Activated CD4-positive, alpha-beta T cell treated with anti-CD3 and anti-CD28 coated beads for 24 hours (primary cell): ENCODE measurements at regions not wholly inside any gene's neighbourhood (a gene's known extent, or its start where the extent isn't known, plus 50 kb on each side); places are given as distances from the start of the nearest gene placed in this dataset.
"Not testable (repeated sequence)": the region's sequence is repeated elsewhere in the genome, so short reads cannot be mapped to it uniquely, and the experiment has no call there.

ENCODE experiments used
- DNase-seq, 2 donors: peaks; one replicate each; pipeline ENCODE4 v3.0.0-alpha.2; 2020; ENCODE audit warnings: low read depth in 2 of 2

DNA sequence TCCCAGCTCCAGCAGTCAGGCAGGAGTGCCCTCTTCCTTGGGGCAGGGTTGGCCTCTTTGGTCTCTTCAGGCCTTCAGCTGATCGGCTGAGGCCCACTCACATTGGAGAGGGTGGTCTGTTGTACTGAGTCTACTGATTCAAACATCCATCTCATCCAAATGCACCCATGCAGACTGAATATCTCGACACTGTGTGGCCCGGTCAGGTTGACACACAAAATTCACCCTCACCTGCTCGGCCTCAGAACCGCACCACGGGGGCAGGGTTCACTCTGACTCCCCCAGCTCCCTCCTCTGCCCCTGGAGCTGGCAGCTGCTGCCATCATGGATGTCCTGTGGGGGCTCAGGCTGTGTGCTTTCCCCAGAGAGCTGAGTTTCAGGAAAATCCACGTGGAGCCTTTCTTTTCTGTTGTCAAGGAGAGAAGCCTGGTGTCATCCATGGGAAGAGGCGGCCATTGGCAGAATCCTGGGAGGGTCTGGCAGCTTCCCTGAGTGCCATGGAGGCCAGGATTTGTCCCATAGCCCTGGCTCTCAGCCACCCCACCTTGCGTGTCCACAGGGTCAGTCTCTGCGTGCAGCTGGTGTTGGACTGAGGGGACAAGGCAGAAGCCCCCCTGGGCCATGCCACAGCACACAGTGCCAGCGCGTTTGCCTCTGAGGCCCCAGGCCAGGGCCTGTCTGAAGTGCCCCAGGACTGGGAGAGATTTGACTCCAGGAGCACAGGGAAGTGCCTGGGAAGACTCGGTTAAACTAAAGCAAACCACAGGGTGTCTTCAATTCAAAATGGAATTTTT is 114.1 kb downstream of the ERMARD start:
- no peak for DNase-seq

DNA sequence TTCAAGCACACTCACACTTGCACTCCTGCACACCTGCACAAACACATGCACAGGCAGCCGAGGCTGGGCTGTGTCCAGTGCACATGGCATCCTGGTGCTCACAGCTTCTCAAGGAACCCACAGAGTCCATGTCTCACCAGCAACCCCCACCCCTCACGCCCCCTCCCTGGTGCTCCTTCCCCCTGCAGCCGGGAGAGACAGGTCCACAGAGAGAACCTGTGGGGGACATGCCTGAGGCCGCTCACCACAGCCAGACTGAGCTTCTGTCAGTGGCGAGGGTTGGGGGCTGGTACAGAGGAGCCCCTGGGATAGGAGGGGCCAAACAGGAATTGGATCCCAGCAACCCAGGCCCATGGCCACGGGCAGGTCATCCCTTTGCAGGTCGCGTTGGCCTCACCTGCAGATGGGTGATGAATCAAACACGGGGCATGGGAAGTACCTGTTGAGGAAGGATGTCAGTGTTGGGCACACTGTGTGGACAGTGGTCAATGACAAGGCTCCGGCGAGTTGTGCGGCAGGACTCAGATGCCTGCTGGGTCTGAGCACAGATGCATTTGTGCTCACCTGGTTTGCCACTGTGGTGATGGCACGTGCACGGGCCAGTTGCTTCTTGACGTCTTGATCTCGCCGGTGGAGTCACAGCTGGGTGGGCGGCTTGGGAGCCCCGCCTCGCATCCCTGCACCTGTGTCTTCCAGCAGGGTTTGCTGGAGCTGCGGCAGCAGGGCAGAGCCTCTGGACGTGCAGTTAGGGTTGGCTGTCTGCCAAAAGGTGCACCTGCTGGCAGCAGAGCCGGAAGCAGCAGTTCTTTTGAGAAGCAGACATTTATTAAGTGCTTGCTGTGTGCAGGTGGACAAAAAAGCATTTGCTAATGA is 113.0 kb downstream of the ERMARD start:
- no peak for DNase-seq

DNA sequence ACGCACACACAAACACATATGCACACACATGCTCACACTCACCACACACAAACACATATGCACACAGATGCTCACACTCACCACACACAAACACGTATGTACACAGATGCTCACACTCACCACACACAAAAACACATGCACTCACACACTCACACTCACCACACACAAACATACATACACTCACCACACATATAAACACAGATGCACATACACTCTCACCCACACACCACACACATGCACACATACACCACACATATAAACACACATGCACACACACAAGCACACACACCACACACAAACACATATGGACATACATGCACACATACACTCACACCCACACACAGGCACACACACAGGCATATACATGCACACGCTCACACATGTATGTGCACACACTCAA is 112.3 kb downstream of the ERMARD start:
- DNase-seq: no peak

DNA sequence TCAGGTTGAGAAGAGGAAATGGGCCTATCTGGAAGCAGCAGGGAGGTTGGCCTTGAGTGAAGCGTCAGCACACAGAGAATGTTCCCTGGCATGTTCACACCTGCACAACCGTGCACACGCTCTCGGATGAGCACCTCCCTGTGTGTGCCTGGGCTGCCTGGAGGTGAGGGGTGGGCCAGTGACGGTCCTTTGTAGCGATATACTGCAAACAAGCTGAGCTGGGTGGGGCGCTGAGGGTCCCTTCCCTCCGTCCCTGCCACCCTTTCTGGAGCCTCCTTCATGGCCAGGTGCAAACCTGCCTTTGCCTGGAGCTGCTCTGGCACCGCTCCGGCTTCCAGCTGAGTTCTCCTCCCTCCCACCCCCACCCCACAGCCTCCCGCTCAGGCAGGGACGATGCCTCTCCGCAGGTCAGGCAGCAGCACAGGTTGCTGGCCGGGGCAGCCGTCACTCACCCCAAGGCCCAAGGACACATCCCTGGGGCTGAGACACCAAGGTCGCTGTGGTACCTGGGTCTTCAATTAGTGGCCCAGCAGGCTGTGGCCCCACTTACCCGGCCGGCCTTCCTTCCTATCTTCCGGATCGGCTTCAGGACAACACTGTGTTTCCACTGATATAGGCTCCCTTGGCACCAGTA is 111.6 kb downstream of the ERMARD start:
- no peak for DNase-seq

DNA sequence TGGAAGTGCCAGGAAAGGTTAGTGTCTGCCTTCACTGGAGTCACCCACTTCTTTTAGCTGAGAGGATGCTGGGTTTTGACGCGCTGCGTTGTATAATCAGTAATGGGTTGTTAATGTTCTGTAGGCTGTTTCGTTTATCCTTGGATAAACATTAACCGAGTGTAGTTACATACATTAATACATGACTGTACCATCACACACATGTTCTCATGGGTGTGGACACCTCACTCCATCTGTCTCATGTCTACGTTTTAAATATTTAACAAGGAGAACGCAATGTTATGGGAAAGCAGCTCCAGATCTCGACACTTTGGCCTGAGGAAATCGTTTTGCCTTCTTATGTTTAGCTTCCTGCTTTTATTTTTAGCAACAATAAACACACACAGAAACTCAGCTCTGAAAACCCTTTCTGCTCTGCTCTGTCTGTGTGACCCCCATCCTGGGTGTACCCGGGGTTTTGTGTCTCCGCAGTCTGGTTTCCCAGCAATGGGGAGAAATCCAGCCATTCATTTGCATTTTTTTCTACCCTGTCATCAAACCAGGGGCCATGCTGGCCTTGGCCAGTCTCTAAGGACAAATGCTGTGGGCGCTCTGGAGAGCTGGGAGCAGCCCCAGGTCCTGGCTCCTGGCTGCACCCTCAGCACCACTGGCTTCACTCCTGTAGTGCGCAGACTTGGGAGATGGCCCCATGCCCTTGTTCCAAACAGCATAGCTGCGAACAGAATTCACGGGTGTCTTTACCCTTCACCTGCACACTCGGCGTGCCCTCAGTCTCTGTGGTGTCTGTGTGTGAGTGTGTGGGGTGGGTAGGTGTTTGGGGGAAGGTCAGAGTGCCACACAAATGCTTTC is 110.8 kb downstream of the ERMARD start:
- DNase-seq: no peak

DNA sequence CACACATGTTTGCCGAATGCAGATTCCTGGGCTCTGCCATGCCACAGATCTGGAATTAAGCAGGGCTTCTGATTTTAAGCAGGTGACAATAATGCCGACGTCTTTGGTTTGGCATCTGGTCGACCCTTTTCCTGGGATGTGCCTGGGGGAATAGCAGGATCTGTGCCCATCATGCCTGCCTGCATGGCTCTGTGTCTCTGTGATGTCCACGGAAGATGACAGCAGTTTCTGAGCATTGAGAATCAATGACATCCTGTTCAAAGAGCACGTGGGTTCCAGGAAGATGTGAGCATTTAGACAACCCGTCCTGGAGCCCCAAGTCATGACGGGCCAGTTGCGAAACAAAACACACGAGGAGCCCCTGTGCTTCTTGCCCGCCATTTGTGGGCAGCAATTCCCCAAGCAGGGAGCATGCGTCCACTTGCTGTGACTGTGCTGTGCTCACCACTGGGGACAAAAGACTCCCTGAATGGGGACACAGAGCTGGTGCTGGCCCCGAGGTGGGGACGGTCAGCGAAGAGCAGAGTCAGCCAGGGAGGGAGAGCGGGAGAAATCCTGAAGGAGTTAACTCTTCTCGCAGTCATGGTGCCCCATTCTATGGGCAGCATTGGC is 110.1 kb downstream of the ERMARD start:
- DNase-seq: no peak

DNA sequence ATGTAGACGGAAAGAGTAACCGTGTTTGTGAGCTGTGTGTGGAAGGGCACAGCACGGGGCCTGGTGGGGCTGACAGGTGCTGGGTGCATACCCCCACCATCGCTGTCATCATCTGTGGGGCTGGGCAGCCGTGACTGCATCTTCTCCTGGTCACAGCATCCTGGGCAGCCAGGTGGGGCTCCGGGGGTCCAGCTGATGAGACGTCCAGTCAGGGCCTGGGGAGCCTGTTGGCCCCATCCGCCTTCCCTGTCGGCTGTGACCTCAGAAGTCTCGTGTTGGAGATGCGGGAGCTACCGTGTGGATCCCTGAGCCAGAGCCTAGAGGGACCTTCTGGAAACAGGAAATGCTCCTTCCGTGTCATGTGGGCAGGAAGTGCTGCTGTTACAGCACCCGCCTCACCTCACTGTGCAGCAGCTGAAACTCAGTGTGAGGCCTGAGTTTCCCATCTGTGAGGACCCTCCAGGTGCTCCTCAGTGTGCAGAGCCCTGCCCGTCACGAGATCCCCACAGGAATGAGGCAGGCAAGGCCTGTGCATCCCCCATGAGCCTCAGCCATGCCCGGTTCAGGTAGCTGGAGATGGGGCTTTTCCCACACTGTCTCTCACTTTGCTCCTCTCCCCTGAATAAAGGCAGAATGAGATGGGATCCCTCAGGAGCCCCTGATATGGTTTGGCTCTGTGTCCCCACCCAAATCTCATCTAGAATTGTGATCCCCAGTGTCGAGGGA is 108.7 kb downstream of the ERMARD start:
- DNase-seq: no peak

DNA sequence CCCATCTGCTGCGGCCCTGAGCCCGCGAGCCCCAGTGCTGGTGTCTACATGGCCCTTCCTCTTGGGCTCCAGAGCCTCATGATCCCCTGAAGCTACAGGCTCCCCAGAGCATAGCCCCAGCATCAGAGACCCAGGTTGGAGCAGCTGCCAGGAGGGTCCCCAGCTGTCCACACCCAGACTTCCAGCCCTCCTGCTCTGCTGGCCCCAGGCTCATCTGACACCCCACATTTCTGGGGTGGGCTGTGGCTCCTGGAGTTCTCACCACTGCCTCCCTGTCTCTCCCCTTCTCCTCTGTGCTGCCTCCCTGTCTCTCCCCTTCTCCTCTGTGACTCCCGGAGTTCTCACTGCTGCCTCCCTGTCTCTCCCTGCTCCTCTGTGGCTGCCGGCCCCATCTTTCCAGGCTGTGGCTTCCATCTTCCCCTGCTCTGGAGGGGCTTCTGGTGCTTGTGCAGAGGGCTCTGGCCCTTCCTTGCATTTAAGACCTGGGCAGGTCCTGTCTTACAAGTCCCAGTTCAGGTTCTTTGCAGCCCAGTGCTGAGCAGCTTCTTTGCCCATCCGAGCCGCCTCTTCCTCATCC is 108.1 kb downstream of the ERMARD start:
- DNase-seq: no peak

DNA sequence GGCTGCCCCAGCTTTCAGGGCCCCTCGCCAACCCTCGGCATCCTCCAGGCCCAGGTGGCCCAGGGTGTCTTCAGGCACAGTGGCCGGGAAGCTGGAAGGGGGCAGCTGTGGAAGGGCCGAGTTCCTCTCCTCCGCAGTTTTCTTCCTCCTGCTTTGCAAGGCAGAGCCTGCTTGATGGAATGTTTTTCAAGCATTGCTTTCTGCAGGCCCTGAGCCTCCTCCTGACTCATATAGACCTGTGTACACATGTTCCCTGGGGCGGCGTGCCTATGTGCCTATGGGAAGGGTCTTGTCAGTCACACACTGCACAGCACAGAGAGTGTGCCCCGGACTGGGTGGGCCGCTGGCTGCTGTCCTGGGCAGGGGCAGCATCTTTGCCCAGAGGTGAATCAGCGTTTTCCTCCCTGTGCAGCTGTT is 107.5 kb downstream of the ERMARD start:
- no peak for DNase-seq

DNA sequence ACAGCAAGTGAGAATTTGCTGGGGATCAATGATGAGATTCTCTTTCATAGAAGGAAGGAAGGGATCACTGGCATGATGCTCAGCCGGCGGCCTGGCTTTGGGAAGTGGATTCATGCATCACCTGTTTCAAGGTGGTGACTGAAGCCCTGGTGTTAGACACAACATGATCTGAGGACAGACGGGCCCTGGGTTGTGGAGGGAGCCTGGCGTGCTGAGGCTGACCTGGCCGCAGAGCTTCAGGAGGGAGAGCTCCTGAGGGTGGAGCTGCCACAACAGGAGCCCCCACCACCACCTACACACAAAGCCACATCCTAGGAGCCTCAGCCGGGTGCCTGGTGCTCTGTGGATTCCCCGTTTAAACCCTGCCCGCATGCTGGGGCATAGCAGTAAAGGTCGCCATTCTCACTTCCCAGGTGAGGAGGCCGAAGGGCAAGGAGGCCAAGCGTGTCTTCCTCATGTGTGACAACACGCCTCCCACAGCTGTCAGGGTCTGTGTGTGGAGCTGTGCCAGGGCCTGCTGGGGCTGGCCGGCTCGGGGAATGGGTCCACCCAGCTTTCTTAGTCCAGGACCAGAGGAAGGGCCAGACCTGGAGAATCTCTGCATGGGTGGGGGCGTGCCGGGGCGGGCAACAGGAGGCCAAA is 107.0 kb downstream of the ERMARD start:
- no peak for DNase-seq

DNA sequence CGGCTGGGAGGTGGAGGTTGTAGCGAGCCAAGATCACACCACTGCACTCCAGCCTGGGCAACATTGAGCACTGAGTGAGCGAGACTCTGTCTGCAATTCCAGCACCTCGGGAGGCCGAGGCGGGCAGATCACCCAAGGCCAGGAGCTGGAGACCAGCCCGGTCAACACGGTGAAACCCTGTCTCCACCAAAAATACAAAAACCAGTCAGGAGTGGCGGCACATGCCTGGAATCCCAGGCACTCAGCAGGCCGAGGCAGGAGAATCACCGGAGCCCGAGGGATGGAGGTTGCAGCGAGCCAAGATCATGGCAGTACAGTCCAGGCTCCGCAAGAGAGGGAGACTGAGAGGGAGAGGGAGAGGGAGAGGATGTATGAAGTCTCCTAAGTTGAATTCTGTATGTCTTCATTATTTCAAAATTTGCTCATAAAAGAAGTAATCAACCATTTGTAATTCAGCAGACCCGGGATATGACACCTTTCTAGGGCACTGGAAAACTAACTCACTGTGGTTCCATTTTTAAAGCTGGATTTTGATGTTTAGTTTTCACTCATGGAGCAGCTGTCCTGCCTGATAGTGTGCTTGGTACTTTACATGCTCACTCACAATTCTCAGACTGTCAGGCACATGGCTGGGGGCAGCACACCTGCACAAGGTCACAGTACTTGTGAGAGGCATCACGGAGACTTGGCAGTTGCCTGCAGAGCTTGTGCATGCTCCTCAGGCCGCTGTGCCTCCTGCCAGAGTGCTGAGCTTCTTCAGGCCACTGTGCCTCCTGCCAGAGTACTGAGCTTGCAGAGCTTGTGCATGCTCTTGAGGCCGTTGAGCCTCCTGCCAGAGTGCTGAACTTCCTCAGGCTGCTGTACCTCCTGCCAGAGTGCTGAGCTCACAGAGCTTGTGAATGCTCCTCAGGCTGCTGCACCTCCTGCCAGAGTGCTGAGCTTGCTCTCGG is 106.2 kb downstream of the ERMARD start:
- DNase-seq: no peak

DNA sequence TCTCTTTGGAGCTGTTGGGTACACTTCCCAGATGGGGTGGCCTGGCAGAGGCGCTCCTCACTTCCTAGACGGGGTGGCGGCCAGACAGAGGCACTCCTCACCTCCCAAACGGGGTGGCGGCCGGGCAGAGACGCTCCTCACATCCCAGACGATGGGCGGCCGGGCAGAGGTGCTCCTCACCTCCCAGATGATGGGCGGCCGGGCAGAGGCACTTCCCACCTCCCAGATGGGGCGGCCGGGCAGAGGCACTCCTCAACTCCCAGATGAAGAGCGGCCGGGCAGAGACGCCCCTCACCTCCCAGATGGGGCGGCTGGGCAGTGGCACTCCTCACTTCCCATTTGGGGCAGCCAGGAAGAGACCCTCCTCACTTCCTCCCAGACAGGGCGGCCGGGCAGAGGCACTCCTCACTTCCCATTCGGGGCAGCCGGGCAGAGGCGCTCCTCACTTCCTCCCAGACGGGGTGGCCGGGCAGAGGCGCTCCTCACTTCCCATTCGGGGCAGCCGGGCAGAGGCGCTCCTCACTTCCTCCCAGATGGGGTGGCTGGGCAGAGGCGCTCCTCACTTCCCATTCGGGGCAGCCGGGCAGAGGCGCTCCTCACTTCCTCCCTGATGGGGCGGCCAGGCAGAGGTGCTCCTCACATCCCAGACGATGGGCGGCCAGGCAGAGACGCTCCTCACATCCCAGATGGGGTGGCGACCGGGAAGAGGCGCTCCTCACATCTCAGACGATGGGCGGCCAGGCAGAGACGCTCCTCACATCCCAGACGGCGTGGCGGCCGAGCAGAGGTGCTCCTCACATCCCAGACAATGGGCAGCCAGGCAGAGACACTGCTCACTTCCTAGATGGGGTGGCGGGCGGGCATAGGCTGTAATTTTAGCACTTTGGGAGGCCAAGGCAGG is 105.3 kb downstream of the ERMARD start:
- not testable (repeated sequence) for DNase-seq

DNA sequence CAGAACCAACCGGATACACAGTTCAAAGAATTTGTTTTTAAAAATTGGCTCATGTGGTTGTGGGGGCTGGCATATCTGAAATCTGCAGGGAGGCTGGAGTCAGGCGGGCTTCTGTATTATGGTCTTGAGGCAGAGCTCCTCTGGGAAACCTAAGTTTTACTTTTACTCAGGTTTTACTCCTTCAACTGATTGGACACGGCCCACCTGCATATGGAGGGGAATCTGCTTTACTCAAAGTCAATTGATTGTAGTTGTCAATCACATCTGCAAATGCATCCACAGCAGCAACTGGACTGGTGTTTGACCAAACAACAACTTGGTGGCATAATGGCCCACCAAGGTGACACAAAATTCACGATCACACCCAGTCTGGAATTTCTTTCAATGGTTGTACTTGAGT is 103.4 kb downstream of the ERMARD start:
- DNase-seq: no peak

DNA sequence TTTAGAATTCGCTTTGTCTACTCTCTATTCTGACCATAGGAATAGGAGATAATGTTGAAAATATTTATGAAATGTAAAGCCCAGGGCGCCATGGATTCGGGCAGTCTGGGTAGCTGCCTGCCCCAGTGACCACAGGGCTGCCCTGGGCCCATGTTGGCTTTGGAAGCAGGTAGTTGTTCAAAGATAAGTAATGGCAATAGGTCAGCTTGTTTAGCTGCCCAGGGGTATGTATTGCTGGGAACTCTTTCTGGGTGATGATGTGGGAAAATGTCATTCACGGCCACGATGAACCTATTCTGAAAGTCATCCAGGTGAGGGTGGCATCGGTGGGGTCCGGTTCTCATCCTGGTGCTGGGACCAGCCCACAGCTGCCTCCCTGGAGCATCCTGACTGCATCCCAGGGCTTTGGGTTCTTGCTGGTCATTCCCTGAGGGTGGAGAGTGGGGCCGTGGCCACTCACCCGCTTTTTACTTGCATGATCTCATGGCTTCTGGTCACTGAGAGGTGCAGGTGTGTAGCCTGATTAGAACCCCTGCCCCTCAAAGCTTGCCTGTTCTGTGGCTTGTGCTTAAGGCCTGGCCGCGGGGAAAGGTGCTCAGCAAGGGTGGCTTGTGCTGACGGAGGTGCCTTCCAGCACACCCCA is 102.8 kb downstream of the ERMARD start:
- no peak for DNase-seq

DNA sequence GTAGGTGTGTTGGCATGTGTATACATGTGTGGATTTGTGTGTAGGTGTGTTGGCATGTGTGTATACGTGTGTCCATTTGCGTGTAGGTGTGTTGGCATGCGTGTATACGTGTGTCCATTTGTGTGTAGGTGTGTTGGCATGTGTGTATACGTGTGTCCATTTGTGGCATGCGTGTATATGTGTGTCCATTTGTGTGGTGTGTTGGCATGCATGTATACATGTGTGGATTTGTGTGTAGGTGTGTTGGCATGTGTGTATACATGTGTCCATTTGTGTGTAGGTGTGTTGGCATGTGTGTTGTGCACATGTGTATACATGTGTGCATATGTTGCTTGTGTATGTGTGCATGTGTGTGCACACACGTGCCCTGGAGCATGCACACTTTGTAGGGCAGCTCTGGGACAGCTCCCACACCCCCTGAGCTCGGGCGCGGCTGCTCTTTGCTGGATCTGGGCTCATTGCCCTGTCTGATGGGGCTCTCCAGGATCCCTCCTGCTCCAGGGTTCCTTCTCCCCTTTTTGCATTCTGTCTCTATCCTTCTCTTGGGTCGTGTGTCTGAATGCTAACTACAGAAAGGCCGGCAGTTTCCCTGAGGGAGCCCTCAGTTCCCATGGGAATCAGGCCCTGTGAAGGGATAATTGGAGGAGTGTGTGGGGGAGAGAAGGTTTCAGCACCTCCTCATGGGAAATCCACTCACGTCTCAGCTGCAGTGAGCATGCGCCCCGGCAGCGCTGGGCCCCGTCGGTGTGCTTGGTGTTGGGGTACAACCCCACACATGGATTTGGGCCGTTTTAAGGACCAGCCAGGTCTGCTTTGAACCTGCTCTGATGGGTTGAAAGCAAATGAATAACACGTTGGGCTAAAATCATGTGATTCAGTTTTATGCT is 102.0 kb downstream of the ERMARD start:
- no peak for DNase-seq
